PC-3 (cell line): ENCODE measurements at regions not wholly inside any gene's neighbourhood (a gene's known extent, or its start where the extent isn't known, plus 50 kb on each side); places are given as distances from the start of the nearest gene placed in this dataset.

Experiments
- ATAC-seq: fragments of 200-7000 bp; cut with Tn5 transposase; 2 replicates; pipeline ENCODE4 v1.9.1; 2020; ENCODE audit warnings: mild to moderate bottlenecking, moderate library complexity
- BruUV-seq: library from RNA; stranded (reverse); fragments of 400-500 nt; replicated peaks from 2 replicates; lab custom pipeline; 2021; lab: Mats Ljungman, UMichigan
- CTCF ChIA-PET: fragments of 300-600 bp; sonication (Branson Sonifier 250); formaldehyde crosslinking; loops from one replicate; lab custom pipeline; 2022; ENCODE audit warnings: antibody characterized with exemption; lab: Charles Lee
- POLR2A ChIA-PET: fragments of 300-600 bp; sonication (Branson Sonifier 250); formaldehyde crosslinking; loops from one replicate; lab custom pipeline; 2022; ENCODE audit warnings: antibody characterized with exemption; ENCODE audit not compliant: unreplicated experiment; lab: Charles Lee
- DNase-seq: peaks from one replicate; pipeline ENCODE4 v3.0.0-alpha.2; 2015
- H2AFZ ChIP-seq: fragments of 300-600 bp; sonication (generic); 2 replicates; pipeline ENCODE4 v1.6.0; 2016; ENCODE audit warnings: antibody characterized with exemption, low read length
- H3F3A ChIP-seq: fragments of 300-600 bp; sonication (generic); one replicate; pipeline ENCODE4 v1.6.0; 2017; ENCODE audit warnings: antibody characterized with exemption, low read length, control low read depth, mild to moderate bottlenecking; ENCODE audit not compliant: unreplicated experiment
- H3K27ac ChIP-seq: fragments of 300-600 bp; sonication (generic); 2 replicates; pipeline ENCODE4 v1.5.1; 2016; ENCODE audit warnings: mild to moderate bottlenecking, low read length
- H3K27me3 ChIP-seq: fragments of 300-600 bp; sonication (generic); 2 replicates; pipeline ENCODE4 v1.6.1; 2016; ENCODE audit warnings: low read length, mixed read lengths
- H3K36me3 ChIP-seq: fragments of 300-600 bp; sonication (generic); 2 replicates; pipeline ENCODE4 v1.6.1; 2016; ENCODE audit warnings: low read depth, mixed run types, low read length, mixed read lengths
- H3K4me1 ChIP-seq: fragments of 300-600 bp; sonication (generic); 2 replicates; pipeline ENCODE4 v1.5.1; 2016; ENCODE audit warnings: low read length; ENCODE audit not compliant: insufficient read depth
- H3K4me2 ChIP-seq: fragments of 300-600 bp; sonication (generic); 2 replicates; pipeline ENCODE4 v1.6.0; 2016; ENCODE audit warnings: low read length
- H3K4me3 ChIP-seq: fragments of 300-600 bp; sonication (generic); 2 replicates; pipeline ENCODE4 v1.5.1; 2016; ENCODE audit warnings: mild to moderate bottlenecking, low read length, mixed read lengths
- H3K79me2 ChIP-seq: fragments of 300-600 bp; sonication (generic); 2 replicates; pipeline ENCODE4 v1.6.1; 2017; ENCODE audit warnings: low read length, mixed read lengths
- H3K9ac ChIP-seq: fragments of 300-600 bp; sonication (generic); 2 replicates; pipeline ENCODE4 v1.6.0; 2016; ENCODE audit warnings: mild to moderate bottlenecking, low read length
- H3K9me2 ChIP-seq: fragments of 300-600 bp; sonication (generic); replicated peaks from 2 replicates; pipeline ENCODE4 v1.6.1; 2016; ENCODE audit warnings: mixed run types, low read length, mixed read lengths
- H3K9me3 ChIP-seq: fragments of 300-600 bp; sonication (generic); 2 replicates; pipeline ENCODE4 v1.6.1; 2016; ENCODE audit warnings: low read length, mixed read lengths
- H4K20me1 ChIP-seq: fragments of 300-600 bp; sonication (generic); 2 replicates; pipeline ENCODE4 v1.6.1; 2016; ENCODE audit warnings: low read length, mixed read lengths
- EZH2 ChIP-seq: fragments of 300-600 bp; sonication (generic); IDR thresholded peaks from one replicate; pipeline ENCODE4 v1.6.1; 2017; ENCODE audit warnings: antibody characterized with exemption, mild to moderate bottlenecking, low read length; ENCODE audit not compliant: unreplicated experiment
- EZH2phosphoT487 ChIP-seq: fragments of 300-600 bp; sonication (generic); IDR thresholded peaks from 2 replicates; pipeline ENCODE4 v1.6.1; 2018; ENCODE audit warnings: mild to moderate bottlenecking, antibody characterized with exemption, low read length, borderline replicate concordance
- intact Hi-C: fragments of 100-400 bp; cut with micrococcal nuclease; formaldehyde crosslinking; loops from 2 replicates; pipeline ENCODE4 v1.9.0; 2023
- TF ChIP-seq, protein P1 (sequence below): fragments of 300-600 bp; sonication (generic); conservative IDR thresholded peaks from 2 replicates; pipeline ENCODE4 v1.5.1; 2017; ENCODE audit warnings: antibody characterized with exemption, low read depth, mild to moderate bottlenecking, low read length

DNA sequence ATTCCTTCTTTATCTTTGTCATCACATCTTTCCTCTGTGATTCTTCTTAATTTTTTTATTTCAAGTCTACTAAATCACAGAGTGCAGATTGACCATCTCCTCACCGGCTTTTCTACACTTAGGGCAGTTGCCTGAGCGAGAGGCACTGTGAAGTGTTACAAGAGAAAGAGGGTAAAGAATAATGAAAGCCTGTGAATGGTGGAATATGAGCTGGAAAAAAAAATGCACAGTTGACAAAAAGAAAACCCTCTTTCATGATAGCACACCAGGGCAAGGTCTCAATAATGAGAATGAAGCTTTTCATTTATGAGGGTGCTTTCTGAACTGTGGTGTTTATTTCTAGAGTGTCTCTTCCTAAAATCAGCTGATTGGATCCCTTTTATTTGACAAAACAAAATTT lies 106.2 kb upstream of the PDE3A start:
- ATAC-seq (no peak), DNase-seq (no peak)
- Histone ChIP-seq H3K4me1 (no peaks in the 10 kb centered on the region; the same call in 1 of the 2 replicates), H3K79me2 (no peaks in the 10 kb centered on the region), H3K36me3 (no peaks in the 10 kb centered on the region), H3K9me3 (no peaks in the 10 kb centered on the region), H4K20me1 (no peaks in the 10 kb centered on the region), H3K9me2 (no peaks in the 10 kb centered on the region), H3K27ac (no peak overlapping the region), H3K9ac (no peak overlapping the region), H2AFZ (no peak overlapping the region), H3K4me3 (no peak overlapping the region), H3K27me3 (no peaks in the 10 kb centered on the region), H3K4me2 (no peak overlapping the region), H3F3A (no peaks in the 10 kb centered on the region)
- BruUV-seq, result no TSS peak
- CTCF ChIA-PET, result no interaction called here
- POLR2A ChIA-PET, result interaction anchor here (0.6 kb wide), 1 partner anchor 21 kb away, joined by 3 read pairs; no protein-coding TSS in a partner anchor
- intact Hi-C loops, result no loop called here
- TF ChIP-seq EZH2 (no peak), EZH2phosphoT487 (no peak)
- TF ChIP-seq, protein P1, sequence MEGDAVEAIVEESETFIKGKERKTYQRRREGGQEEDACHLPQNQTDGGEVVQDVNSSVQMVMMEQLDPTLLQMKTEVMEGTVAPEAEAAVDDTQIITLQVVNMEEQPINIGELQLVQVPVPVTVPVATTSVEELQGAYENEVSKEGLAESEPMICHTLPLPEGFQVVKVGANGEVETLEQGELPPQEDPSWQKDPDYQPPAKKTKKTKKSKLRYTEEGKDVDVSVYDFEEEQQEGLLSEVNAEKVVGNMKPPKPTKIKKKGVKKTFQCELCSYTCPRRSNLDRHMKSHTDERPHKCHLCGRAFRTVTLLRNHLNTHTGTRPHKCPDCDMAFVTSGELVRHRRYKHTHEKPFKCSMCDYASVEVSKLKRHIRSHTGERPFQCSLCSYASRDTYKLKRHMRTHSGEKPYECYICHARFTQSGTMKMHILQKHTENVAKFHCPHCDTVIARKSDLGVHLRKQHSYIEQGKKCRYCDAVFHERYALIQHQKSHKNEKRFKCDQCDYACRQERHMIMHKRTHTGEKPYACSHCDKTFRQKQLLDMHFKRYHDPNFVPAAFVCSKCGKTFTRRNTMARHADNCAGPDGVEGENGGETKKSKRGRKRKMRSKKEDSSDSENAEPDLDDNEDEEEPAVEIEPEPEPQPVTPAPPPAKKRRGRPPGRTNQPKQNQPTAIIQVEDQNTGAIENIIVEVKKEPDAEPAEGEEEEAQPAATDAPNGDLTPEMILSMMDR, result no peak

DNA sequence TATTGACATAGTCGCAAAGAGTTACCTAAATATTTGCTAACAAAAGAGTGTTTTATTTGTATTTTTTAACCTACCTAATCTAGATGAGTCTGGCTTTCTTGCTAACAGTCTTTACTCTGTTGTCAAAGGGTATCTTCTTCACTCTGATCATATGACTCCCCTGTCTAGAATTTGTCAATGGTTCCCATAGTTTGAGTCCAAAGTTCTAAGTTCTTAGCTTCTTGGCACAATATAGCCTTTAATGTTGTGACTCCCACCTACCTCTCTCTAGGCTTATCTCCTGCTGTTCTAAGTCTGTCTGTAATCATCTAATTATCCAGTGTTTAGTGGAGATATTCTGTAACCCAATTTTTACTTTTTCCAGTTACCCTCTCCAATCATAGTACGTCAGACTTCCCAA lies 104.3 kb upstream of the PDE3A start:
- BruUV-seq, result no TSS peak
- H3K9ac ChIP-seq, result no peak overlapping the region
- DNase-seq (no peak), ATAC-seq (no peak)
- H4K20me1 ChIP-seq, result no peaks in the 10 kb centered on the region
- TF ChIP-seq EZH2phosphoT487 (no peak), EZH2 (no peak)
- ChIA-PET CTCF (no interaction called here), POLR2A (no interaction called here)
- no peaks in the 10 kb centered on the region for H3K79me2 ChIP-seq
- no peak overlapping the region for H3K4me3 ChIP-seq
- H3K4me1 ChIP-seq, result no peaks in the 10 kb centered on the region; the same call in 1 of the 2 replicates
- intact Hi-C loops, result no loop called here
- H3F3A ChIP-seq, result no peaks in the 10 kb centered on the region
- no peak overlapping the region for H3K4me2 ChIP-seq
- no peak overlapping the region for H3K27ac ChIP-seq
- no peak overlapping the region for H2AFZ ChIP-seq
- no peaks in the 10 kb centered on the region for H3K27me3 ChIP-seq
- no peaks in the 10 kb centered on the region for H3K36me3 ChIP-seq
- H3K9me3 ChIP-seq, result no peaks in the 10 kb centered on the region
- H3K9me2 ChIP-seq, result no peaks in the 10 kb centered on the region

GRCh38 chr12:20264608-20265114 lies 103.7 kb upstream of the PDE3A start:
- Histone ChIP-seq H3F3A (no peaks in the 10 kb centered on the region), H3K9me3 (no peaks in the 10 kb centered on the region), H2AFZ (no peak overlapping the region), H3K4me1 (no peaks in the 10 kb centered on the region), H3K27me3 (no peaks in the 10 kb centered on the region), H3K4me2 (no peak overlapping the region), H4K20me1 (no peaks in the 10 kb centered on the region), H3K4me3 (no peak overlapping the region), H3K9me2 (no peaks in the 10 kb centered on the region), H3K27ac (no peak overlapping the region), H3K9ac (no peak overlapping the region), H3K79me2 (no peaks in the 10 kb centered on the region), H3K36me3 (no peaks in the 10 kb centered on the region)
- ATAC-seq, result no peak
- ChIA-PET CTCF (no interaction called here), POLR2A (no interaction called here)
- TF ChIP-seq EZH2 (no peak), EZH2phosphoT487 (no peak)
- TF ChIP-seq, protein P1, result no peak
- intact Hi-C loops, result no loop called here
- no TSS peak for BruUV-seq
- no peak for DNase-seq
